GM18508 (cell line): ENCODE measurements at regions not wholly inside any gene's neighbourhood (a gene's known extent, or its start where the extent isn't known, plus 50 kb on each side); places are given as distances from the start of the nearest gene placed in this dataset.
"Not testable (repeated sequence)": the region's sequence is repeated elsewhere in the genome, so short reads cannot be mapped to it uniquely, and the experiment has no call there.

Experiments
- ATAC-seq: cut with Tn5 transposase; IDR thresholded peaks from one replicate; pipeline ENCODE4 v1.9.1; 2021; ENCODE audit warnings: moderate number of reproducible peaks; ENCODE audit not compliant: insufficient read depth, unreplicated experiment

GRCh38 chr4:122100508-122100907 lies 51.6 kb upstream of the BLTP1 start:
- ATAC-seq, result no peak

GRCh38 chr4:122099896-122100295 lies 52.2 kb upstream of the BLTP1 start:
- ATAC-seq, result no peak

- ATAC-seq, result no peak
Observed at GRCh38 chr4:122091836-122092405, 60.2 kb upstream of the BLTP1 start.

DNA sequence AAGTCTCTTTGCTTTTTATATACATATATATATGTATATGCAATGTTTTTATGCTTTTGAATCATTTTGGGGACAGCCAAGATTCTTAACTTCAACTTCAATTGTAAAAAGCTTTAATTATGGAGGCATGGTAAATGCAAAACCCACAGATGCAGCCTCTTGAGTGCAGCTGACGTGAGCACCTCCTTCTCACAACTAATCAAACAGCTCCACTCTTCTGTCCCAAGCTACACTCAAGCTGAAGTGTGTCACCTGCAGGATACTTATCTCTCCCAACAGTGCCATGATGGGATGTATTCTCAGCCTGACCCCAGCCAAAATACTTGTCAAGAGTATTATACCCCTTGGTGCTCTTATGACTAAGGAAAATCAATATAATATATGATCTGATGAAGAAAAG lies 60.7 kb upstream of the BLTP1 start:
- ATAC-seq, result no peak

GRCh38 chr4:122090989-122091388 lies 61.1 kb upstream of the BLTP1 start:
- no peak for ATAC-seq

- no peak for ATAC-seq
Observed at GRCh38 chr4:122086338-122087065, 65.6 kb upstream of the BLTP1 start.

GRCh38 chr4:122083989-122084388 lies 68.1 kb upstream of the BLTP1 start:
- no peak for ATAC-seq

- no peak for ATAC-seq
Observed at GRCh38 chr4:122083351-122083750, 68.8 kb upstream of the BLTP1 start.

- no peak for ATAC-seq
Observed at GRCh38 chr4:122082661-122083060, 69.5 kb upstream of the BLTP1 start.

DNA sequence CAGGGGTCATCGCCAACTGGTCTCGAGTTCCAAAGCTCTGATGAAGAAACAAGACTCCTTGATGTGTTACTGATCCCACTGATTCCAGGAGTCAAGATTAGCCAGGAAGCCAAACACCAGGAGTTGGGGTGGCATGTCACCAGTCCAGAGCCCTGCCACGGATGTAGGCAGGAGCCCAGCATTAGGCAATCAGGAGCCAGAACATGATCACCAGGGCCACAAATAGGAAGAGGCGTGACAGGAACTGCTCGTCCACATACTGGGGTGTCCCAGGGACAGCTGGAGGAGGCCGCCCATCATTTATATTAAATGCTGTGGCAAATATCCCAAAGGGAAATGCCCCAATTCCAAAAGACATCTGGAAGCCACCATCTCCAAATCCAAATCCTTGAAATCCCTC lies 74.5 kb upstream of the BLTP1 start:
- ATAC-seq, result not testable (repeated sequence)

GRCh38 chr4:122076835-122077234 lies 75.3 kb upstream of the BLTP1 start:
- ATAC-seq, result not testable (repeated sequence)

- ATAC-seq, result no peak
Observed at GRCh38 chr4:122073615-122074014, 78.5 kb upstream of the BLTP1 start.

GRCh38 chr4:122065915-122066314 lies 86.2 kb upstream of the BLTP1 start:
- no peak for ATAC-seq

DNA sequence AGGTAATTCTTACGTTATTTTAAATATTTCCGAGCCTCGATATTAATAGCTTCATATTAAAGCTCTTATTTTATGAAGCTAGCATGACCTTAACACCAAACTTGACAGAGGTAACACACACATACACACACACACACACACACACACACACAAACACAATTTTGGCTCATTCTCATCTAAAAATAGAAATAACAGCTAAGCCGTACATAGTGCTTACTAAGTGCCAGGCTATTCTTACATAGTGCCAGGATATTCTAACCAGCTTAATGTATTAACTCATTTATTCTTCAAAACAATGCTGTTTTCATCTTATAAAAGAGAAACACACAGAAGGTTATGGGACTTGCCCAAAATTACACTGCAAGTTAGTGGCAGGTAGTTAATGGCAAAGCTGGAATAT lies 87.0 kb upstream of the BLTP1 start:
- no peak for ATAC-seq

DNA sequence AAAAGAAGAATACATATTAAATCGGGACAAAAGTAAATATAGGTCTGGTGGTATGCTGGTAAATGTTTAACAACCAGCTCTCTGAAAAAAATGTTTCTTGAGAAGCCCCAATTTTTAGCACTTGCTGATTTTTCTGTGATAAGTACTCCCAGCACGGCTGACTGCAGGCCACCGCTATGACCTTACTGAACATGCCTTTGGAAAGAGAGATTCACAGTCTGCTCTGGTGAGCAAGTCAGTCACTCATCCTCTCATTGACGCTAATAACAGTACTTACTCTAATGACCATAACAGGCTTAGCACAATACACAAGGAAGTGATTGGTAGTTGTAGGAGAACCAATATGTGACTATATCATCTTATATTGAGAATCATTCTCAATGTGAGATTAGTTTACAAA lies 98.9 kb upstream of the BLTP1 start:
- no peak for ATAC-seq

GRCh38 chr4:122052677-122053076 lies 99.5 kb upstream of the BLTP1 start:
- no peak for ATAC-seq

GRCh38 chr4:122050841-122051240 lies 99.0 kb upstream of the TRPC3 start:
- no peak for ATAC-seq

DNA sequence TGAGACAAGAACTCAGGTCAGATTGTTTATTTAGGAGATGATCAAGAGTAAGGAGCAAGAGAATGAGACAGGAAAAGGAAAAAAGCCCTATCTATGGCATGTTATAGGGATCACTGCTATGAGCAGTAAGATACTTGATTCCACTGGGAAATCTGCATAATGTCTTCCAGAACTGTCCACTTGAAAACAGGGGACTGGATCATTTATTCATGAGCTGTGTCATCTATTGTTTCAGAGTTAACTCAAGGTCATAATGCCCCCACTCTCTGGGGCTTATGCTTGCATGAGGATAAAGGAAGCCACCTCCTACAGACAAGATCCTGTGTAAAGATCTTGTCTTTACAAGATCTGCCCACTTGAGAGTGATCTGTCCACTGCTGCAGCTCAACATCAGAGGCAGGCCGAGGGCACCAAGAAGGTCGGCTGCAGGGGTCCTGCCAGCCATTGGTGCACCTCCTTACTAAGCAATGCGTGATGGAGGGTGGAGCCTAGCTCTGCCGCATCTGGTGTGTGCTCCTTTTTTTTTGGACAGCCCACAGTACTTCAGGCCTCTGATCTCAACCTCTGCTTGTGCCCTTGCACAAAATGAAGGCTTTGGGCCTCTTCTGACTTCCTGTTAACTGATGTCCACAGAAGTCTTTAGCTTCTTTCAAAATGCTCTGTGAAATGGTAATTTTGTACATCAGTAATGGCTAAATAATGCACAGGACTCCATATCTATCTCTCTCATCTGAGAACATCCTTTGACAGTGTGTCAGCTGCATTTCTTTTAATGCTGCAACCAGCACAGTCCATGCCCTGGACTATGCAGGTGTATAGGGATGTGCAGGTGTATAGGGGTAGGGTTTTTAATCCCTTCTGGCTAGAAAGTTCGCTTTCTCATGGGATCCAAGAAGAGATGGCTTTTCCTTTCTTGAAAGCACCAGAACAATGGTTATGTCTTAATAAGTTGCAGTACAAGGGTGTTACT lies 95.9 kb upstream of the TRPC3 start:
- no peak for ATAC-seq

DNA sequence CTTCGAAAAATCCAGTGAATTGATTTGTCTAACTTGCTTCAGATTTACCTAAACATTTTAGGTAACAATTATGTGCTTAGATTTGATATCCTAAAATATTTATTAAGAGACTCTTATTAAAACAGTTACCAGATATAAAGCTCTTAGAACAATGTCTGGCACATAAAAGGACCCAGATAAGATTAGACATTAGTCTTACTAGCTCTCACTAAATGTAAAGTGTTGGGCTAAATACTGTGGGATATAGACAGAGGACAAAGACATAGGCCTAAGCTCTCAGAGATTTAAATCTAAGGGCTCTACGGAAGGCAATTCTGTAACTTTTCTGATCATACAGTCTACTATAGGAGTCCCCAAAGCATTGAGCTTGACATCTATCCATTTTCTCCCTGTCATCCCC lies 94.4 kb upstream of the TRPC3 start:
- no peak for ATAC-seq

GRCh38 chr4:122045533-122045932 lies 93.7 kb upstream of the TRPC3 start:
- ATAC-seq, result no peak

GRCh38 chr4:122044501-122044900 lies 92.6 kb upstream of the TRPC3 start:
- ATAC-seq, result no peak
